ENCODE measurements at regions not wholly inside any gene's neighbourhood (a gene's known extent, or its start where the extent isn't known, plus 50 kb on each side); places are given as distances from the start of the nearest gene placed in this dataset.

DNA sequence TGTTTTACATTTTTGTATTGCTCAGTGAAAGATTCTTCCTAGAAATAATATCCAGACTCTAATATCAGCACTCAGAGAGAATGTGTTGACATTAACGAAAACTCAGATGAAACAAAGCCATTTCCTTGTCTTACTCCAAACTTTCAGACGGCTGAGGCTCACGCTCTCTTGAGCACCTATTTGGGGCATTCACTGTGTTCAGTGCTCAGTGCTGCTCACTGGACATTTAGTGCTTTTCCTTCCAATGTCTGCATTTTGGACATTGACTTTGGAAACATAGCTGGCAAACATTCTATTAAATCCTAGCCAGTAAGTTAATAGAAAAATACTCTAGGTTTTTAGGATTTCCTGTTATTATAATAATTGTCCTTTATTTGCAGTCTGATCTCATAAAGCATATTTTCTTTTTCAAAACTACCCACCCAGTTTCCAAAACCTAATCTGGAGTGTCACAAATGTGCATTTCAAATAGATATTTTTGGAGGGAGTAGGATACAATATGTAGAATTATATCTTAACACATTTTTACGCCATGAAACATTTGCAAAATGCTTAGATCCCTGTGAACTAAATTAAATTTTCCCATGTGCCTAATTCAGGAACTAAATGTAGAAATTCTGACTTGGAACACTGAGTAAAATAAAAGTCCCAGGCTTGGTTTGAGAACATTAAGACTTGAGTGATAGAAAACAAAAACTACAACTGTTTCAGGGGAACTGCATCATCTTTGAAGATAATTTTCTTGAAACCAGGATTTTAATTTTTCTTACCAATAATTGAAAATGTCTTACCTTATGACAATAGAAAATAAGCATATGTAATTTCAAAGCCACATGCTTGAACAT is 91.7 kb upstream of the B3GAT2 start:
- Mint-ChIP-seq H3K9me3 (ENCODE audit: unreplicated experiment) (peaks cover 8% of the 10 kb centered on the region), H3K4me3 (ENCODE audit: unreplicated experiment) (no peak overlapping the region), H3K27ac (ENCODE audit: unreplicated experiment) (no peak overlapping the region), H3K4me1 (ENCODE audit: low read depth, unreplicated experiment) (peaks cover 27% of the 10 kb centered on the region), H3K27me3 (ENCODE audit: unreplicated experiment) (peaks cover 7% of the 10 kb centered on the region), H3K36me3 (ENCODE audit: unreplicated experiment) (no peaks in the 10 kb centered on the region)
- TF ChIP-seq, protein P1, sequence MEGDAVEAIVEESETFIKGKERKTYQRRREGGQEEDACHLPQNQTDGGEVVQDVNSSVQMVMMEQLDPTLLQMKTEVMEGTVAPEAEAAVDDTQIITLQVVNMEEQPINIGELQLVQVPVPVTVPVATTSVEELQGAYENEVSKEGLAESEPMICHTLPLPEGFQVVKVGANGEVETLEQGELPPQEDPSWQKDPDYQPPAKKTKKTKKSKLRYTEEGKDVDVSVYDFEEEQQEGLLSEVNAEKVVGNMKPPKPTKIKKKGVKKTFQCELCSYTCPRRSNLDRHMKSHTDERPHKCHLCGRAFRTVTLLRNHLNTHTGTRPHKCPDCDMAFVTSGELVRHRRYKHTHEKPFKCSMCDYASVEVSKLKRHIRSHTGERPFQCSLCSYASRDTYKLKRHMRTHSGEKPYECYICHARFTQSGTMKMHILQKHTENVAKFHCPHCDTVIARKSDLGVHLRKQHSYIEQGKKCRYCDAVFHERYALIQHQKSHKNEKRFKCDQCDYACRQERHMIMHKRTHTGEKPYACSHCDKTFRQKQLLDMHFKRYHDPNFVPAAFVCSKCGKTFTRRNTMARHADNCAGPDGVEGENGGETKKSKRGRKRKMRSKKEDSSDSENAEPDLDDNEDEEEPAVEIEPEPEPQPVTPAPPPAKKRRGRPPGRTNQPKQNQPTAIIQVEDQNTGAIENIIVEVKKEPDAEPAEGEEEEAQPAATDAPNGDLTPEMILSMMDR (IDR thresholded peaks at IDR 0.05; ENCODE audit: partially characterized antibody, unreplicated experiment), result no peak
- DNase-seq, result no peak

DNA sequence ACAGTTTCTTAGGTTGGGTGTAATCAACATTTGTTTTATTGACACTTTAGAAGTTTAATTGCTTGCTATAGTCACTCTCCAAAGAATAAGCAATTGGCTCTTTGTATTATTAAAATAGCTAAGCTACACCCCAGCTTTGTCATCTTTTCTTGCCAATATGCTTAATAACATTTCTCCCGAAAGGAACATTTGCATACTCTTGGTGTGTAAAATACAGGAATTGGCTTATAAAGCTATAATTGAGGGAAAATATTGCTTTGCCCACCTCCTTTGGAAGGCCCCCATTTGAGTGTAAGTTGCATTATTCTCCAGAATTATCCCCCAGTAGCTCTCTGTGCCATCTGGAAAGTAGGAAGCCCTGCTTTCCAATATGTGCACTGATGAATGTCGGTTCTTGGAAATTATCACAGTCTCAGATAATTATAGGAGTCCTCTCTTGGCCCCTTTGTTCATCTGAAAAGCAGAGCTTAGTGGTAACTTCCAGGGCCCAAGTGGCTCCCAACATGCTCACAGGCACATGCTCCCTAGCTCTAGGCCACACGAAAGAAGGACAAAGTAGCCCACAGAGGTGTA is 92.4 kb upstream of the B3GAT2 start:
- peaks cover 10% of the 10 kb centered on the region for H3K27me3 Mint-ChIP-seq (ENCODE audit: unreplicated experiment)
- no peak for DNase-seq
- TF ChIP-seq, protein P1 (IDR thresholded peaks at IDR 0.05; ENCODE audit: partially characterized antibody, unreplicated experiment), result no peak
- H3K27ac Mint-ChIP-seq (ENCODE audit: unreplicated experiment), result no peak overlapping the region
- H3K9me3 Mint-ChIP-seq (ENCODE audit: unreplicated experiment), result peaks cover 8% of the 10 kb centered on the region
- no peak overlapping the region for H3K4me3 Mint-ChIP-seq (ENCODE audit: unreplicated experiment)
- H3K36me3 Mint-ChIP-seq (ENCODE audit: unreplicated experiment), result no peaks in the 10 kb centered on the region
- H3K4me1 Mint-ChIP-seq (ENCODE audit: low read depth, unreplicated experiment), result peaks cover 30% of the 10 kb centered on the region

DNA sequence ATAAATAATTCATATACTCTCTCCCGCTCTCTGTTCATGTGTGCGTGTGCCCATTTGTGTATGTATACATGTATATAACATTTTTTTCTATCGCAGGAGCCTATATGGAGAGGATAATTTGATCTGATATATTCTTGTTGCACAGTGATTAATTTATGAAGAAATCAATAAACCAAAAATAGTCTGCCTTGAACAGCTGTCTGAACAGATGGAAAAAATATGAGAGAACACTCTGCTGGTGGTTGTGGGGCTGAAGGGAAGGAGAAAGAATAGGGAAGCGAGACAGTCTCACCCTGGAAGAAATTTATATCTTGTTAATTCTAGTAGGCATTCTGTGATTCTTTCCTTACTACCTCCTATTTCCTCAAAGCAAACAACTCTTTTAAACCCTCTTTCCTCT is 96.6 kb upstream of the B3GAT2 start:
- Mint-ChIP-seq H3K9me3 (ENCODE audit: unreplicated experiment) (peaks cover 8% of the 10 kb centered on the region), H3K27ac (ENCODE audit: unreplicated experiment) (peak overlapping the region; percentile 76), H3K4me3 (ENCODE audit: unreplicated experiment) (peak overlapping the region; percentile 43), H3K36me3 (ENCODE audit: unreplicated experiment) (no peaks in the 10 kb centered on the region), H3K27me3 (ENCODE audit: unreplicated experiment) (peaks cover 10% of the 10 kb centered on the region), H3K4me1 (ENCODE audit: low read depth, unreplicated experiment) (peaks cover 24% of the 10 kb centered on the region)
- no peak for DNase-seq
- TF ChIP-seq, protein P1 (IDR thresholded peaks at IDR 0.05; ENCODE audit: partially characterized antibody, unreplicated experiment), result no peak

DNA sequence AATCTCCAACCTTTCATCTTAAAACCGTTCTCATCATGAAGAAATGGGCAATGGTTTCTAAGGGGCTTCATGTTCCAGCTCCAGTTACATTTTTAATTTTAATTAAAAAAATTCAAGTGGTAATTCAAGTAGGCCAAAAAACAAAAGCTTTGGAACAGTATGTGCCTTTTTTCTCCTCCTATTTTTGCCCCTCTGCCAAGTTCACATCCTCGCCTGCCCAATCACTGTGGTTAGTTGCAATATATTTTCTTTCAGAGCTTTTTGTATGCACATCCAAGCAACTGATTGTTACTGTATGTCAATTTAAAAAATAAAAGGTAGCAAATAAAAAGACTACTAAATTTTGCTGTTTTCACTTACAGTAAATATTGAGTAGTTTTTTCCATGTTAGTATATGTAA is 99.8 kb upstream of the B3GAT2 start:
- Mint-ChIP-seq H3K36me3 (ENCODE audit: unreplicated experiment) (no peaks in the 10 kb centered on the region), H3K4me3 (ENCODE audit: unreplicated experiment) (no peak overlapping the region), H3K9me3 (ENCODE audit: unreplicated experiment) (peaks cover 8% of the 10 kb centered on the region), H3K4me1 (ENCODE audit: low read depth, unreplicated experiment) (peaks cover 26% of the 10 kb centered on the region), H3K27ac (ENCODE audit: unreplicated experiment) (no peak overlapping the region), H3K27me3 (ENCODE audit: unreplicated experiment) (peaks cover 11% of the 10 kb centered on the region)
- DNase-seq, result no peak
- TF ChIP-seq, protein P1 (IDR thresholded peaks at IDR 0.05; ENCODE audit: partially characterized antibody, unreplicated experiment), result no peak

DNA sequence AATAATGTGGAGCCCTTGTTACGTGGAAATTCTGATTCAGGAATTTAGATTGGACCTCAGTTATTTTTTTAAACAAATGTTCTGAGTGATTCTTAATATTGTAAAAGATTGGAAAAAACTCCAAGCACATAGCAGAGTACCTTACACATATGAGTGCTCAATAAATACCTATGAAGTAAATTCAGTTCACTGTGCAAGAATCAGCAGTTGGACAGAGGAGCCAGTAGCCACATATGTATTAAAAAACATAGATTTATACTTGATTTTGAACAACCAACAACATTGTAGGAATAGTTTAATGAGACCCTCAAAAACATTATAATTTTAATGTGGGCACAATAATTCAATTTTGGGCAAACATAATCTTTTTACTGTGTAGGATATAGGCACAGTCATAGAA is 109.3 kb upstream of the B3GAT2 start:
- no peaks in the 10 kb centered on the region for H3K27me3 Mint-ChIP-seq (ENCODE audit: unreplicated experiment)
- peaks cover 4% of the 10 kb centered on the region for H3K36me3 Mint-ChIP-seq (ENCODE audit: unreplicated experiment)
- peaks cover 15% of the 10 kb centered on the region for H3K4me1 Mint-ChIP-seq (ENCODE audit: low read depth, unreplicated experiment)
- H3K27ac Mint-ChIP-seq (ENCODE audit: unreplicated experiment), result no peak overlapping the region
- TF ChIP-seq, protein P1 (IDR thresholded peaks at IDR 0.05; ENCODE audit: partially characterized antibody, unreplicated experiment), result no peak
- DNase-seq, result no peak
- H3K4me3 Mint-ChIP-seq (ENCODE audit: unreplicated experiment), result no peak overlapping the region
- no peaks in the 10 kb centered on the region for H3K9me3 Mint-ChIP-seq (ENCODE audit: unreplicated experiment)

Data from glutamatergic neuron (in vitro differentiated cells).